SU-DHL-6 (cell line): ENCODE measurements at regions not wholly inside any gene's neighbourhood (a gene's known extent, or its start where the extent isn't known, plus 50 kb on each side); places are given as distances from the start of the nearest gene placed in this dataset.

Source experiments
- CTCF ChIP-seq: fragments of 200-600 bp; sonication (generic); IDR thresholded peaks from one replicate; pipeline ENCODE4 v1.5.1; 2017; ENCODE audit warnings: antibody characterized with exemption, mild to moderate bottlenecking, low read length, moderate library complexity; ENCODE audit not compliant: insufficient read depth, poor library complexity, severe bottlenecking
- EZH2phosphoT487 ChIP-seq: fragments of 200-600 bp; sonication (generic), shearing (Covaris generic); conservative IDR thresholded peaks from 2 replicates; pipeline ENCODE4 v1.6.1; 2018; ENCODE audit warnings: mild to moderate bottlenecking, antibody characterized with exemption, low read length, moderate library complexity, mixed read lengths

- no peak for TF ChIP-seq CTCF
- no peak for TF ChIP-seq EZH2phosphoT487
Measured at GRCh38 chr18:70457223-70457622, 168.4 kb downstream of the SOCS6 start.
